AG09319 (cell line): ENCODE measurements at regions not wholly inside any gene's neighbourhood (a gene's known extent, or its start where the extent isn't known, plus 50 kb on each side); places are given as distances from the start of the nearest gene placed in this dataset.

ENCODE experiments used
- DNase-seq: peaks from one replicate; pipeline ENCODE4 v3.0.0-alpha.2; 2010; ENCODE audit warnings: low read depth; ENCODE audit errors: extremely low read depth
- CTCF ChIP-seq: IDR thresholded peaks from 2 replicates; pipeline ENCODE4 v1.5.1; 2011; ENCODE audit warnings: low read depth, mild to moderate bottlenecking, inconsistent platforms, low read length, moderate library complexity

GRCh38 chr11:29190313-29190712 is 826.5 kb downstream of the KCNA4 start:
- DNase-seq = no peak
- no peak for TF ChIP-seq CTCF

DNA sequence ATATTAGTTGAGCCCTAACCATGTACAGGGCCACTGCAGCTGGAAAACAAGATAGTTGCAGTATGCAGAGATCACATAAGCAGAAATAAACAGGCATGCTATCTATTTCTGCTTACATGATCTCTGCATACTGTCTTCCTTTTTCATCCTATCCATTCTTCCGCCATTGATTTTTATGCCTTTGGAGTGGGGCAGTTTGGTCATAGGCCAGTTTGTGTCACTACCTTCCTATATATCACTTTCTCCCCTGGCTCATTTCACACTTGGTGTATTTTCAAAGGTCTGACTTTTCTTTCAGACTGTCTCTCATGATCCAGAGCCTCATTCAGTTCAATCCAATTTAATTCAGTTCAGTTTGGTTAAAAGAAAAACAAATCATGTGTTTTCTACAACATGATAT is 829.6 kb downstream of the KCNA4 start:
- DNase-seq = no peak
- no peak for TF ChIP-seq CTCF

- TF ChIP-seq CTCF = no peak
- peak; percentile 67 for DNase-seq
Observed at GRCh38 chr11:29184939-29185890, 831.6 kb downstream of the KCNA4 start.

DNA sequence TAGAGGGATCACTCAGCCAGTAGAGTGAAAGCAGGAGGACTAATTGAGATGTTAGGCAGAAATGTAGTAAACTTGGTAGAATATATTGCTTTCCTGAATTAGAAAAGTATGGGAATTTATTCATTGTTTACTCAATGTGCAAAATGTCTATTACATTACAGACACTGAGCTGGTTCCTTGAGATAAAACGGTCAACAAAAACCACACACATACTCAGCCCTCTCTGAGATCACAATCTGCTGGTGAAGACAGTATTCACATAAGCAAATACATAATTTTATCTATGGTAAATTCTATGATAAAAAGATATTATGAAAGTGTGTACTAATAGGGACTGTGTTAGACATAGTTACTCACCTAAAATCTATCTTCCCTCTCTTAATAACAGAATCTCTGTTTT is 833.5 kb downstream of the KCNA4 start:
- TF ChIP-seq CTCF = no peak
- no peak for DNase-seq

- TF ChIP-seq CTCF = no peak
- no peak for DNase-seq
Observed at GRCh38 chr11:29173660-29174062, 843.2 kb downstream of the KCNA4 start.

- no peak for TF ChIP-seq CTCF
Observed at GRCh38 chr11:29171360-29171950, 845.4 kb downstream of the KCNA4 start.

GRCh38 chr11:29166306-29166705 is 850.5 kb downstream of the KCNA4 start:
- TF ChIP-seq CTCF = no peak
- no peak for DNase-seq

More at GRCh38 chr11:29171360-29171950, 845.4 kb downstream of the KCNA4 start:
- DNase-seq = no peak
